ENCODE measurements at regions not wholly inside any gene's neighbourhood (a gene's known extent, or its start where the extent isn't known, plus 50 kb on each side); places are given as distances from the start of the nearest gene placed in this dataset.

DNA sequence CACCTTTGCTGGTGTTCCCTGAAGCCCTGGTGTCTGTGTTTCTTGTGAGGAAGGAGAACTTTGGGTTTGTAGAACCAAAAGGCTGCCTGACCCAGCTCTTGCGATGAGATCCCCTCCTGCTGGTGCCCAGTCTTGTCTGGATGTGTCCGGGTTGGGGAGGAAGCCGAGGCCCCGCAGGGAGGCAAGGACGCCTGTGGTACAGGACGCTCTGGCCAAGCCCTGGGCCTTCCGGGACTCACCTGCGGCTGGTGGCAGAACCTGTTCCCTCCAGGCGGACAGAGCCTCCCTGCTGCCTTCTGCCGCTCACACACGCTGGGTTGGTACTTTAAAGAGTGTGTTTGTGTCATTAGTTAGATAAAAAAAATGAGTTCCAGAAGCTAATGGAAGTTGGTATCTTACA is 616.2 kb downstream of the GALR1 start:
- TF ChIP-seq, protein P1, sequence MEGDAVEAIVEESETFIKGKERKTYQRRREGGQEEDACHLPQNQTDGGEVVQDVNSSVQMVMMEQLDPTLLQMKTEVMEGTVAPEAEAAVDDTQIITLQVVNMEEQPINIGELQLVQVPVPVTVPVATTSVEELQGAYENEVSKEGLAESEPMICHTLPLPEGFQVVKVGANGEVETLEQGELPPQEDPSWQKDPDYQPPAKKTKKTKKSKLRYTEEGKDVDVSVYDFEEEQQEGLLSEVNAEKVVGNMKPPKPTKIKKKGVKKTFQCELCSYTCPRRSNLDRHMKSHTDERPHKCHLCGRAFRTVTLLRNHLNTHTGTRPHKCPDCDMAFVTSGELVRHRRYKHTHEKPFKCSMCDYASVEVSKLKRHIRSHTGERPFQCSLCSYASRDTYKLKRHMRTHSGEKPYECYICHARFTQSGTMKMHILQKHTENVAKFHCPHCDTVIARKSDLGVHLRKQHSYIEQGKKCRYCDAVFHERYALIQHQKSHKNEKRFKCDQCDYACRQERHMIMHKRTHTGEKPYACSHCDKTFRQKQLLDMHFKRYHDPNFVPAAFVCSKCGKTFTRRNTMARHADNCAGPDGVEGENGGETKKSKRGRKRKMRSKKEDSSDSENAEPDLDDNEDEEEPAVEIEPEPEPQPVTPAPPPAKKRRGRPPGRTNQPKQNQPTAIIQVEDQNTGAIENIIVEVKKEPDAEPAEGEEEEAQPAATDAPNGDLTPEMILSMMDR (IDR thresholded peaks at IDR 0.05; ENCODE audit: low read depth, low read length): no peak
- no peak for TF ChIP-seq POLR2A (IDR thresholded peaks at IDR 0.05; ENCODE audit: extremely low read depth, insufficient read length)
- TF ChIP-seq, protein P2, sequence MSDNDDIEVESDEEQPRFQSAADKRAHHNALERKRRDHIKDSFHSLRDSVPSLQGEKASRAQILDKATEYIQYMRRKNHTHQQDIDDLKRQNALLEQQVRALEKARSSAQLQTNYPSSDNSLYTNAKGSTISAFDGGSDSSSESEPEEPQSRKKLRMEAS (IDR thresholded peaks at IDR 0.05; ENCODE audit: low read depth, low read length): no peak
- TF ChIP-seq MYC (IDR thresholded peaks at IDR 0.05; ENCODE audit: low read depth, low read length): no peak
